Mucosa of descending colon (tissue), 3 donors: ENCODE measurements at regions not wholly inside any gene's neighbourhood (a gene's known extent, or its start where the extent isn't known, plus 50 kb on each side); places are given as distances from the start of the nearest gene placed in this dataset.

Experiments
- ATAC-seq: fragments of 200-7000 bp; cut with Tn5 transposase; one replicate; pipeline ENCODE4 v1.9.1; 2020; ENCODE audit warnings: mild to moderate bottlenecking, moderate library complexity
- DNase-seq, 3 donors: peaks; one replicate each; pipeline ENCODE4 v3.0.0-alpha.2; 2020
- H3K36me3 ChIP-seq: fragments of 200-600 bp; one replicate; pipeline ENCODE4 v1.8.0; 2021; ENCODE audit warnings: low read depth, mild to moderate bottlenecking
- H3K4me1 ChIP-seq: fragments of 200-600 bp; one replicate; pipeline ENCODE4 v1.8.0; 2021; ENCODE audit warnings: low read depth, mild to moderate bottlenecking
- H3K4me3 ChIP-seq: fragments of 200-600 bp; one replicate; pipeline ENCODE4 v1.8.0; 2021; ENCODE audit warnings: mild to moderate bottlenecking
- H3K9me3 ChIP-seq: fragments of 200-600 bp; one replicate; pipeline ENCODE4 v1.8.0; 2021; ENCODE audit warnings: mild to moderate bottlenecking
- intact Hi-C, 2 donors: fragments of 100-400 bp; cut with DNase I in 1 of 2; cut with micrococcal nuclease in 1 of 2; formaldehyde crosslinking; loops; one replicate each; pipeline versions ENCODE4 v1.11.0 to v1.11.1; 2022; cut with DNase I, micrococcal nuclease
- TF ChIP-seq, protein P1 (sequence below): fragments of 200-600 bp; IDR thresholded peaks from one replicate; pipeline ENCODE4 v1.8.0; 2022; ENCODE audit warnings: antibody characterized with exemption, mild to moderate bottlenecking
- donor health status: DM: no; HTN: no; CAD: no; lungs with moderate emphysema.
- donor health status: DM: no; HTN: no; CAD: no.
- donor health status: DM: no; HTN: yes; CAD: no.

DNA sequence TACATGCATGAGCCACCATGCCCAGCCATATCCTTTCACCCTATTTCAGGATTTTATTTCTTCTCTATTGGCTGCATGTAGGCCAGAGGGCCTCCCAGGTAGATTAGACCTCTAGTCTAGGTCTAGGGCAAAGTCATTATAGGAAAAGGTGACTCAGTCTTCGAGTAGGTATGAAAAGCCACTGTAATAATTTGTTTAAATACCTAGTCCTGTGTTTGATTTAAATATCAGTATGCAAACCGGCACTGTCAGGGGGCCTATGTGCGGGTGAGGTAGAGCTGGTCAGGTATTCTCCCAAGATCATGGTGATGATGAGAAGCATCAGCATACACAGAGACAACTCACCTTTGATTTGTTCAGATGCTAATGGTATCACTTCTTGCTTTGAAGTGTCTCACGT, 101.4 kb upstream of the UMPS start:
- peaks cover 12% of the 10 kb centered on the region for H3K4me1 ChIP-seq
- no peak overlapping the region for H3K4me3 ChIP-seq
- TF ChIP-seq, protein P1, sequence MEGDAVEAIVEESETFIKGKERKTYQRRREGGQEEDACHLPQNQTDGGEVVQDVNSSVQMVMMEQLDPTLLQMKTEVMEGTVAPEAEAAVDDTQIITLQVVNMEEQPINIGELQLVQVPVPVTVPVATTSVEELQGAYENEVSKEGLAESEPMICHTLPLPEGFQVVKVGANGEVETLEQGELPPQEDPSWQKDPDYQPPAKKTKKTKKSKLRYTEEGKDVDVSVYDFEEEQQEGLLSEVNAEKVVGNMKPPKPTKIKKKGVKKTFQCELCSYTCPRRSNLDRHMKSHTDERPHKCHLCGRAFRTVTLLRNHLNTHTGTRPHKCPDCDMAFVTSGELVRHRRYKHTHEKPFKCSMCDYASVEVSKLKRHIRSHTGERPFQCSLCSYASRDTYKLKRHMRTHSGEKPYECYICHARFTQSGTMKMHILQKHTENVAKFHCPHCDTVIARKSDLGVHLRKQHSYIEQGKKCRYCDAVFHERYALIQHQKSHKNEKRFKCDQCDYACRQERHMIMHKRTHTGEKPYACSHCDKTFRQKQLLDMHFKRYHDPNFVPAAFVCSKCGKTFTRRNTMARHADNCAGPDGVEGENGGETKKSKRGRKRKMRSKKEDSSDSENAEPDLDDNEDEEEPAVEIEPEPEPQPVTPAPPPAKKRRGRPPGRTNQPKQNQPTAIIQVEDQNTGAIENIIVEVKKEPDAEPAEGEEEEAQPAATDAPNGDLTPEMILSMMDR = no peak
- intact Hi-C loops = no loop called here
- no peaks in the 10 kb centered on the region for H3K36me3 ChIP-seq
- DNase-seq (no peak), ATAC-seq (peak; percentile 24)
- H3K9me3 ChIP-seq = no peaks in the 10 kb centered on the region

DNA sequence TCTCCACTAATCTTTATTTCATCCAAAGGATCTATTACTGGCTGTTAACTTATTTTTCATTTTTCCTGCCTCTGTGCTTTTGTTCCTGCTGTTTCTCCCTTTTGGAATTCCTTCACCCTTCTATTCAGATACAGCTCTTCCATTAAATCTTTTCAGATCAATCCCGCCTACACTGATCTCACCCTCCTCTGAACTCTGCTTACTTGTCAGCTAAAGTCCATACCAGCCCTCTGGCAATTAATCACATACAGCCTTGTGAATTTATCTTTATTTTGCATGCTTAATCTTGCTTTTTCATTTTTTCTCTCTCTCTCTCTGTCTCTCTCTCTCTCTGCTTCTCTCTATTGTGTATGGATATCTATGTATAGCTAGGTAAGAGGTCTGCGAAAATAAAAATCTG, 100.8 kb upstream of the UMPS start:
- ATAC-seq (no peak), DNase-seq (no peak)
- no peaks in the 10 kb centered on the region for H3K9me3 ChIP-seq
- H3K4me3 ChIP-seq = no peak overlapping the region
- peaks cover 18% of the 10 kb centered on the region for H3K4me1 ChIP-seq
- no peaks in the 10 kb centered on the region for H3K36me3 ChIP-seq
- intact Hi-C loops = no loop called here
- TF ChIP-seq, protein P1 = no peak

DNA sequence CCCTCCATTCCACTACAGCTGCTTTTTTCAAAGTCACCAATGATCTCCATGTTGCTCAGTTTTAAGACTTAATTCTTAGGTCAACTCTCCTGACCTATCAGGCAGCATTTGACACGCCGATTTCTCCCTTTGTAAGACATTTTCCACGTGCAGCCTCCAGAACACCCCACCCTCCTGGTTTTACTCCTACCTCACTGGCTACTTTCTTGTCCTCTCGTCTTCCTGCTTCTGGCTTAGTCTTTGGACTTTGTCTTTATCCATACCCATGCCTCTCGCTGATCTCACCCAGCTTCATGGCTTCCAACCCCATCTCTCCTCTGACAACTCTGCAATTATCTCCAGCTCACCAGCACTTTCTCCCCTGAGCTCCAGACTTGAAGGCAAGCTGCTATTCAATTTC, 99.3 kb upstream of the UMPS start:
- no peaks in the 10 kb centered on the region for H3K9me3 ChIP-seq
- peaks cover 28% of the 10 kb centered on the region for H3K4me1 ChIP-seq
- peak in 1 of 3 donors; percentile 35 for DNase-seq
- TF ChIP-seq, protein P1 = no peak
- ATAC-seq = peak; percentile 60
- no peaks in the 10 kb centered on the region for H3K36me3 ChIP-seq
- no peak overlapping the region for H3K4me3 ChIP-seq
- intact Hi-C loops = no loop called here

DNA sequence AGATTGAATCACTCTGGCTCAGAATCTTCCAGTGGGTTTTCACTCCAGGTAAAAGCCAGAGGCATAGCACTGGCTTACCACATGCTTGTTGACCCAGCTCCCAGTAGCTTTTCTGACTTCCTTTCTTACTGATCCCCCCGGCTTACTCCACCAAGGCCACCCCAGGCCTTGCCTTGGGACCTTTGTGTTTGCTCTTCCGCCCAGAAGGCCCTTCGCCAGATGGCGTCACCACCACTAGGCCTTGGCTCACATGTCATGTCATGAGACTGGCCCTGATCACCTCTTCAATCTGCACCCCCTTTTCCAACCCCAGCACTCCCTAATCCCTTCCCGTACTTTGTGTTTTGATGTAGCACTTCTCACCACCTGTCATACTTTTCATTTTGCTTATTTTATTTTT, 98.5 kb upstream of the UMPS start:
- Histone ChIP-seq H3K36me3 (no peaks in the 10 kb centered on the region), H3K4me3 (no peak overlapping the region), H3K9me3 (no peaks in the 10 kb centered on the region), H3K4me1 (peaks cover 35% of the 10 kb centered on the region)
- ATAC-seq (no peak), DNase-seq (no peak)
- intact Hi-C loops = no loop called here
- TF ChIP-seq, protein P1 = no peak

DNA sequence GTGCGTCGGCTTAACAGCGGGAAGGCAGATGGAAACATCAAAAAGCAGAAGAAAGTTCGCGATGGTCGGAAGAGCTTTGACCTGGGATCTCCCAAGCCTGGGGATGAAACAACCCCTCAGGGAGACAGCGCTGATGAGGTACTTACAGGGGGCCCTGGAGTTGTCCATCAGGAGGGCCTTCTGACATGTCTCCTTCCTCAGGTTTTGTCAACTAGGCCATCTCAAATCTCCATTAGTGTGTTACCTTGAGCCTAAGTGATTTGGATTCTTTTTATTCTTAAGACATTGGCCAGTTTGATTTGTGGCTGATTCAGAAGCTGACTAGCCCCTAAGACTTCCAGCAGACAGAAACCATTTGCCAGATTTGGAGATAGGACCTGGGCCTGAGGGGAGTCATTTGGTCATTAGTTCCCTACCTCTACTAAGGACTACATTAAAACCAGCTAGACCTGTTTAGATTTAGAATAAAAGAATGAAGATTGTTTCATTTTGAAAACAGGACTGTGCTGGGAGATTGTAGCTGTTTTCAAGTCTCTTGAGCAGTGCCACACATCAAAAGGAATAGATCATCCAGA, 97.6 kb upstream of the UMPS start:
- TF ChIP-seq, protein P1 = no peak
- H3K36me3 ChIP-seq = no peaks in the 10 kb centered on the region
- peaks cover 35% of the 10 kb centered on the region for H3K4me1 ChIP-seq
- ATAC-seq (no peak), DNase-seq (no peak)
- H3K4me3 ChIP-seq = no peak overlapping the region
- no peaks in the 10 kb centered on the region for H3K9me3 ChIP-seq
- intact Hi-C loops = no loop called here

DNA sequence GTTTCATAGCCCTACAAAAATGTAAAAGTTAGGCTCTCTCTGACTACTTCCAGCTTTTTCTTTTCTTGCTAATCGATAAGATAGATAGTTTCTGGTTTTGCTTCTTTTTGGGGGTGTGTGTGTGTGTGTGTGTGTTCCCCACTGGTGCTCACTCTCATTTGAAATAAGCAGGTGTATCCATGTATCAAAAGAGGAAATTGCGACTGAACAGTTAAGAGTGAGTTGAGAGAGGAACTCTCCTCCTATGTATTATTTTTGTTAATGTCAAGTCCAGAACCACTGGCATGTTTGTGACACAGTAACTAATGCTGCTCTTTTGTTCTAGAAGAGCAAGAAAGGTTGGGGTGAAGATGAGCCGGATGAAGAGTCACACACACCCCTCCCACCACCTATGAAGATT, 96.7 kb upstream of the UMPS start:
- no peak for ATAC-seq
- Histone ChIP-seq H3K4me3 (no peak overlapping the region), H3K9me3 (no peaks in the 10 kb centered on the region), H3K4me1 (peaks cover 35% of the 10 kb centered on the region), H3K36me3 (no peaks in the 10 kb centered on the region)
- TF ChIP-seq, protein P1 = no peak
- intact Hi-C loops = no loop called here
- no peak for DNase-seq
